Kidney glomerular epithelial cell (primary cell): ENCODE measurements at regions not wholly inside any gene's neighbourhood (a gene's known extent, or its start where the extent isn't known, plus 50 kb on each side); places are given as distances from the start of the nearest gene placed in this dataset.
"Not testable (repeated sequence)": the region's sequence is repeated elsewhere in the genome, so short reads cannot be mapped to it uniquely, and the experiment has no call there.

Experiments used
- DNase-seq: peaks from one replicate; lab custom pipeline; 2025; lab: John Stamatoyannopoulos, UW

DNA sequence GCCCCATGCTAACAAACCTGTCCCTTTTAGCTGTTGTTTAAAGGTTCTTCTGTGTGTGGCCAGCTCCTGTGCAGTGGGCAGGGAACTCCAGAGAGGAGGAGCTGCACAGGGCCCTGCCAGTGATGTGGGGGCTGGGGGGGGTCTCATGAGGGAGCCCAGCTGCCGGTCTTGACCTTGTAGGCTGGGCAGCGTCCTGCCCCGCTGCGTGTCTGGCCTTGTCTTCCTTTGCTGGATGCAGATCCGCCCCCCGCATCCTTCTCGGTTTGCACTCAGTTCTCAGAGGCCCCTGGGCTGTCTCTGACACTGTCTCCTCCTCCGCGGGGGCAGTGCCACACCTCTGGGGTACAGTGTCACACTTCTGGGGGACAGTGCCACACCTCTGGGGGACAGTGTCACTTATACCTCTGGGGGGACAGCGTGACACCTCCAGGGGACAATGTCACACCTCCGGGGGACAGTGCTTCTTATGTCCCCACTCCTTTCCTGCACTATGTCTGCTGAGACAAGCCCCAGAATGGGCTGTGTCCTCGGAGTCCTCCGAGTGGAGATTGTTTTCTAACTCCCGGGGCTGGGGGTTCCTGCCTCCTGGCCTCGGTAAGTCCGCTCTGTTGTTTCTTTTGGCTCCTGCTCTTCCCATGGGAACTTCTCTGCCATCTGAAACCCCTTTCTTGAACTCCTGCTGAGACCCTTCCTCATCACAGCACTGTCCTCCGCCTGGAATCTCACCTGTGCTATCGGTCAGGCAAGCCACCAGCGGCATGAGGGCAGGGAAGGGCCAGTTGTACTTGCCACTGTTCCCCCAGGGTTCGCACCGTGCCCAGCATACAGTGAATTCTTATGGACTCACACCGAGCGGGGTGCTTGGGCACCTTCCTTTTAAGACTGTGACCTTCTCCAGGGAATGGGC is 788.3 kb downstream of the TBC1D22A start:
- no peak for DNase-seq

DNA sequence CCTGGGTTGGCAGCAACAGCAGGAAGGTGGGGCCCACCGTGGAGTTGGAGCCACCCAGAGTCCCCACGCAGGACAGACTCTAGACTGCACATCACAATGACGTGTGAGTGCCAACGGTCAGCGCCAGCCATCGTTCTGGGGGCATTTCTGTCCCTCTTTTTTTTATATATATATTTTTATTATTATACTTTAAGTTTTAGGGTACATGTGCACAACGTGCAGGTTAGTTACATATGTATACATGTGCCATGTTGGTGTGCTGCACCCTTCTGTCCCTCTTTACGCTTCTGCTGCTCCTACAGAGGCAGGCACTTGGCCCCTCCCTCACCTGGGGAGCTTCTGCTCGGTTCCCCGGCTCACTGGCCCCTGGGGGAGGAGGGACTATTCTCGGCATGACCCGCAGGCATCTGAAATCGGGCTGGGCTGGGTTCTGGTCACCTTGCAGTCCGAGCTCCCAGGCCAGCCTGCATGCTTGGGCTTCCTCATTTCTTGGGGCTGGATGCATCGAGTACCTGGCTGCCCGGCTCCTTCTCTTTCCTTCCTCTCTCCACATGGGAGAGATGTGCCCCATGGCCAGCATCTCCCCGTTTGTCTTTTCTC is 787.4 kb downstream of the TBC1D22A start:
- no peak for DNase-seq

DNA sequence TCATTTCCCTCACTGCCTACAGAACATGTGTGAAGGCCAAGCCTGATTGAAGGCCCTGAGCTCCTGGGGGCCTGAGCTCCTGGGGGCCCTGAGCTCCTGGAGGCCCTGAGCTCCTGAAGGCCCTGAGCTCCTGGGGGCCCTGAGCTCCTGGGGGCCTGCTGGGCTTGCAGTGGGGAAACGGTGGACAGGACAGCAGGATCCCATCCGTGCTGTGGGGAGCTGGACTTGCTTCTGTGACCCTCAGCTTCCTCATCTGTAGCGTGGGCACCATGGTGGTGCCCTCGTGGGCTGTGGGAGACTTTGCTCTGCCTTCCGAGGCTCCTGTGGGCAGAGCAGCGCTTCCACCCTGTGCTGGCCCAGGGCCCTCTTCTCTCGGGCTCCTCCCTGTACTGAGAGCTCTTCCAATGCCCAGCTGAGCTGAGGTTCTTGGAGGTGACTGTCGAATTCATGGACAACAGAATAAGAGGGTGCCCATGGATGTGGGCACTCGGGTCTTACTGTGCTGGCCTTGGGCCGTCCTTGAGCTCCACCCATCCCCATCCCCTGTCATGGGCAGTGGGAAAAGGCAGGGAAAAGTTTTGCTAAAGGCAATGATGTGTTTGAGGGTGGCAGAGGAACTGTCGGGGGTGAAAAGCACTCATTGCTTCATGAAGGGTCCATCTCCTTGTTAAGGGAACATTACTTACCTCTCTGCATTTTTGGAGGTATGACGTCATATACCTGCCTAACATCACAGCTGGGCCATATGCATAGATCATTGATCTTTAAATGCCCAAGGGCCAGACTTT is 786.7 kb downstream of the TBC1D22A start:
- DNase-seq, result no peak

DNA sequence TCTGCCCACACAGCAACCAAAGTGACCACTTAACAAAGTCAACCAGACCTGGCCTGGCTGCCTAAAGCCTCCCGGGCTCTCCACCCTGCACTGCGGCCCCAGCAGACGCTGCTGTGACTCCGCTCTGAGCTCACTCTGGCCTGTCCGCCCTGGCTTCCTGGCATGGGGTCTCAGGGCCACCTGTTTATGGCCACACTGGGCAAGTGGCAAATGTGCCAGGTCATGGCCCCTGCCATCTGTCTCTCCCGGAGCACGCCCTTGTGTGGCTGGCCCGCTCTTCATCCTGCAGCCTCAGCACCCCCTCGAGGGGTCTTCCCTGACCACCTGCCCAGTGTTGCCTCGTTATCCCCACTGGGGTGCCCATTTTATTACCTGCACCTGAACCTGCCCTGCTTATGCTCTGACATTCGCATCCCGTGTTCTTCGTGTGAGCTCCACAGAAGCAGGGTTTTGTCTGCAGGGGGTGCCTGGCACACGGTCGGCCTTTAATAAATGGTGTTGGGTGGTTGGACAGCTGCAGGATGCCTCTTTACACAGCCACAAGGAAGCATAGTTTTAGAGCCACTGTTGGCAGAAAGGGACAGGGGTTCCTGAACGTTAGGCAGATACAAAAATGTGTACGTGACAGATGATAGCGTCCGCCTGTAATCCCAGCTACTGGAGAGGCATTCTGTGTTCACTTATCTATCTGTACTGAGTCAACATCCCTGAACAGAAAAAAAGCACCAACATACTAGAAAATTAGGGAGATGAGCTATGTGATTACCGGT is 785.6 kb downstream of the TBC1D22A start:
- DNase-seq, result no peak

DNA sequence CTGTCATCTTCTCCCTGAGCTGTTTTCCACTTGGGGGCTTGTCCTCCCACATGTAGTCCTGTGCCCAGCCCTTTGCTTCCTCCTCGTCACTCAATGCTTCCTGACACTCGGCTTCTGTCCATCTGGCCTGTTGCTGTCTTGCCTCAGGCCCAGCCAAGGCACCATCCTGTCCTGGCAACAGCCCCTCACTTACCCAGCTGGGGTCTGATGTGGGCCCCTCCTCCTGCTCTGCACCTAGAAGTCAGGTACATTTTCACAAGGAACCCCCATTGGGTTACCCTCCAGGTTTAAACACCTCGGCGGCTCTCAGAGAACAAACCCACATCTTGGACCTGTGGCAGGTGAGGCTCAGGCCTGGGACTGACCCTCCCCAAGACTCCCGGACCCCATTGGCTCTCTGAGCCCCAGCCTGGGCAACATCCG is 784.8 kb downstream of the TBC1D22A start:
- DNase-seq, result no peak

DNA sequence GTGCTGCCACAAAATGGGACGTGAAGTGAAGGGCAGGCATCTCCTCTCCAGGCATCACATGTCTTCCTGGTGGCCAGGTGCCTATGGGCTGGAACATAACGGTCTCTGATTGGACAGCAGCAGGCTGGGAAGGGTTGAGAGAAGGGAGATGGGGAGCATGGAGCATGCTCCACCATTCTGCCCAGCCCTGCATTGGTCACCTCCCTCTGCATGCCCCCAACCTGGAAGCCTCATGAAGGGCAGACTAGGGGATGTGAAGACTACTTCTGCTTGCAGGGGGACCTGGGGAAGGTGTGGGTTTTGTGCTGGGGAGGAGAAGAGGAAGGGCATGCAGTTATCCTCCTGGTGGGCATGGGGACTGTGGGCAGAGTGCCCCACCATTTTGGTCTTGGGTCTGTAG is 782.2 kb downstream of the TBC1D22A start:
- no peak for DNase-seq

DNA sequence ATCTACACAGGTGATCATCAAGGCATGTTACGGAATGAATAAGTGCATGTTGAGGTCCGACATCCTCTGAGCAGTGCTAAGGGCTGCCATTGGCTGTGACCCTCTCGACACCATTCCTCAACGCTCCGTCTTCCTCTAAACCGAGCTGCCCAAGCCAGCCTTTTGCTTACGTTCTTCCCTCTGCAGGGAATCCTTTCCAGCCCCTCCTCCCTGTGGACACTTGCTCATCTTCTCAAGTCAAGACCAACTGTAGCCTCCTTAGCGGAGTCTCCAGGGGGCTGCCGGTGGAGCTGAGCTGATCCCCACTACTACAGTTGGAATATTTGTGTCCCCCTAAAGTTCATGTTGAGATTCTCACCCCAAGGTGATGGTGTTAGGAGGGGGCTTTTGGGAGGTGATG is 781.0 kb downstream of the TBC1D22A start:
- no peak for DNase-seq

DNA sequence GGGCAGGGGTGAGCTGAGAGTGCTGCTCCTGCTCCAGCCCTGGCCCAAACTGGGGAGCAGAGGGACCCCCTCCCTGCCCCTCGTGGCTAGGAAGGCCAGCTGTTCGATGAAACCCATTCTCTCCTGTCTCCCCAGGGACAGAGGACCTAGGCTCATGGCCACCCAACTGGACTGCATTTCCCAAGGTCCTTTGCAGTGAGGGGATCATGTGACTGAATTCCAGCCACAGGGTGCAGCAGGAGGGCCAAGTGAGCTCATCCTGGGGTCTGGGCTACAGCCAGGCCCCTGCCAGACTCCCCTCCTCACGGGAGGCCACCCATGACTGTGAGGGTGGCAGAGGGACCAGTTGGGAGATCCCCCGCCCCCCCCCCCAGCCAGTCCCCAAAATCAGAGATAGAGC is 777.6 kb downstream of the TBC1D22A start:
- no peak for DNase-seq

DNA sequence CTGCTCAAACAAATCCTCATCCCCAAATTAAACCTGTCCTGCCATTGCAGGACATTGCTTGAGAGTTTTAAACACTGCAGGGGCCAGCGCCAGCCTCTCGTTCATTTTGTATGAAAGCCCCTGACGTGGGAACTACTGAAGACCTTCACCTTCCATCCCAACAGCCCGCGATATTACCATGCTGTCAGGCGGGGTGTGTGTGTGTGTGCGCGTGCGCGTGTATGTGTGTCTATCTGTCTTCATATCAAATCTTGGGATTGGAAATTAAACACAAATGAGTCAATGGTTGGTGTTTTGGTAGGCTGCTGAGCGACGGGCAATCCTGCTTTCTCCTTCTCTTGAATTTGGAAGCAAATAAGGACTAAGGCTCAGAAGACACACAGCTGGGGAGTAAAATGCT is 776.9 kb downstream of the TBC1D22A start:
- DNase-seq, result no peak

DNA sequence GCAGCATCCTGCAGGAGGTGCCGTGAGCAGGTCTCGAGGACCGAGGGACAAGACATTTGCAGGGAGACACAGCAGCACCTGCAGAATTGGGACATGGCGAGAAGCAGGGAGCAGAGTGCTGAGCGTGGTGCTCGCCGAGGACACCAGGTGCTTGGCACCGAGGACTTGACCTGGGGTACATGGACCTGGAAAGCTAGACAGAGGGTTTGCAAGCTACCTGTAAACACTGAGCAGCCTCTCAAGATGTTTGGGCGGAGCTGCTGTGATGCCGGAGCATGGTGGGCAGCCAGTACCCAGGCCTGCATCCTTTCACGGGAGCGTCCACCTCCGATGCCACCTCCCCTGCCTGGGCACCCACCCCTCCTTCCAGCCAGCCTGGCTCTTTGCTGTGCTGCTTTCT is 773.2 kb downstream of the TBC1D22A start:
- no peak for DNase-seq

DNA sequence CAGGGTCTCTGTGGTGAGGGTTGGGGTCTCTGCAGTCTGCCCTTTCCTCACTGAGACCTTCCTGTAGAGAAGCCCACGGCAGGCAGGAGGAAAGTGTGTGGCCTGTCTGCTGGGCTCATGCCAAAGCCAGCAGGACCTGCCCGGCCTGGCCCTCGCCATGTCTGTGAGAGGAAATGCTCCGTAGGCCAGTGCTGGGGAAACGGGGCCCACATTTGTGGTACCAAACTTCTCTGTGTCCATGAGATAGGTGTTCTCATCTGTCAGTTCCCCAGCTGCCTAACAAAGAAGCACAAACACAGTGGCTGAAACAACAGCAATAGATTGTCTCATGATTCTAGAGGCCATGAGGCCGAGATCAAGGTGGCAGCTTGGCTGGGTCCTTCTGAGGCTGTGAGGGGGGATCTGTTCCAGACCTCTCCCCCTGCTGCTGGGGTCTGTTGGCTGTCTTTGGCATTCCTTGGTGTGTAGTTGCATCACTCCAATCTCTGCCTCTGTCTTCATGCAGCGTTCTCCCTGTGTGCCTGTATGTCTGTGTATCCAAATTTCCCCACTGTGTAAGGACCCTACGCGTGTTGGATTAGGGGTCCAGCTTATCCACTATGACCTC is 772.5 kb downstream of the TBC1D22A start:
- DNase-seq, result no peak

DNA sequence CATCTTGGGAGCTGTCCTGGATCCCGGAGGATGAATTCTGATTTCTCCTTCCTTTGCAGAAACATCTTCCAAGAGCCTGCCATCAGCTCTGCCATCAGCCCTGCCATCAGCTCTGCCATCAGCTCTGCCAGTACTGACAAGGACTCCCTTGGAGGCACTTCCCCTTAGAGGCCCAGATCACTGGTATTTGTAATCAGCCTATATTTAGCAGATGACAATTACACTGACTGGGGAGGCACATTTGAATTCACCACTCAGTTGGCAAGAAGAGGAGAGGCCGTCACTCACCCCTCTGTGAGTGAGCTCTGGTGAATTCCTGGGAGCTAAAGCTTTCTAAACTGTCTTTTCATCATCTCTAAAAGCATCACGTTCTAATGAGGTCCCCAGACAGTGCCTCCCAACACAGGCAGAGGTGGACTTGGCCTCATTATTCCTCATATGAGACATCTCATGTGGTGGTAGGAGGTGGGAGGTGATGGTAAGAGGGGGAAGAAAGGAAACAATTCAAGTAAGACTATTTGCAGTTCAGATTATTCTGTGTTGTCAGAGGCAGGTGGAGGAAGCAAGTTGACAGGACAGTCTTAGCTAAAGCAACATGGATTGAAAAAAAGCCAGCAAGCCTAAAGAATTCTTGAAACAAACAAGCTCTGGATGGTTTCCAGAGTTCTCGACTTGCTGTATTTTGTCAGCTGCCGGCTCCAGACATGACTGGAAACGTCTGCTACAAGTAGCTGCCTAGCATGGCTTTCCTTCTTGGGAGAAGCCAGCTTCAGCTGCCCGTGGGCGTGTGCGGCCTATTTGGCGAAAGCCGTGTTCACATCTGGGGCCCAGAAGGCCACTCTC is 771.7 kb downstream of the TBC1D22A start:
- no peak for DNase-seq

DNA sequence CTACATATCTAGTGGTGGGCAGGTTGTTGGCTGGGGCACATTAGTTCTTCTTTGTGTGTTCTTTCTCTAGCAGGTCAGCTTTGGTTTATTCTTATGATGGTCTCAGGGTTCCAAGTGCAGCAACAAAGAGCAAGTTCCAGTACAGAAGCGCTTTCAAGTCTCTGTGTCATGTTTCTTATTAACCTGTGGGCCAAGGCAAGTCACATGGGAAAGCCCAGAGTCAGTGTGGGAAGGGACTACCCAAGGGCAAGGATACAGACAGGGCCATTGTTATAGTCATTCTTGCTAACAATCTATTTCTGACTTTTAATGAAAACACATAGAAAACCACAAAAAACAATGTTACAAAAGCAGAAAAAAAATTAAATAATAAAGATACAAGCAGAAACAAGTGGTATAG is 754.6 kb downstream of the TBC1D22A start:
- no peak for DNase-seq

DNA sequence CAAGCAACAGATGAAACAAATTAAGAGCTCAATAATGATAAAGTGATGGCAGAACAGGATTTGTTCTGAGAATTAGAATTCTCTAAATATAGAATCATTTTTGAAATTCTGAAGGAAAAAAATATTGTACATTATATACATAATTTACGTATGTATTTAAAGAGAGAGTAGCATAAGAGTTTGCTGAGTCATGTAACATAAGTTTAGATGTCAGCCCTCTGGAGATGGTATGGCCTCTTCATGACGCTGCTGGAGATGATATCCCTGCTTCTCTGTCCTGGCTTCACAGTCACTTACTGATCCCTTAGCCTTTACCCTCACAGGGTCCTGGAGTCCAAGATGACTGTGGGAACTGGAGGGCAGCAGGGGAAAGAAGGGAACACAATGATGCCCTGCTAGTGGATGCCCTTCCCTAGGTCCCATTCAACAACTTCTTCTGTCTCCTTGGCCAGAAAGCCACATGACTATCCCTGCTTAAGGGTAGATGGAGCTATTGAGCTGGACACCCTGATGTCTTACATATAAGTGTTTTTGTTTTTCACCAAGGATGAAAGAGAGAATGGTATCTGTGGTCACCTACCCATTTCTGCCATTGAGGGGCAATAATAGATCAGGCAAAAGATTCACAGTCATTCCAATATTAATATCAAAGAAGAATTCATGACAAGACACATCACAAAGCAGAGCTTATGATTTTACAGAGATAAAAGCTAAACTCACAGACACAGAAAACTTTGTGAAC is 753.1 kb downstream of the TBC1D22A start:
- DNase-seq, result no peak

DNA sequence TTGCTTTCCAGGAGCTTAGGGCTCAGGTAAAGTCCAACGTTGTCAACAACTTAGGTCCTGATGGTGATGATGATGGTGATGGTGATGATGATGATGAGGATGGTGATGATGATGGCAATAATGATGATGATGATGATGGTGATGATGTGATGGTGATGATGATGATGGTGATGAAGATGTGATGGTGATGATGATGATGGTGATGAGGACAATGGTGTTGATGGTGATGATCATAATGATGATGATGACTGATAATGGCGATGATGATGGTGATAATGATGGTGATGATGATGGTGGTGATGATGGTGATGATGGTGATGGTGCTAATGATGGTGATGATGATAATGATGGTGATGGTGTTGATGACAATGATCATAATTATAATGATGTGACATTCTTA is 750.2 kb downstream of the TBC1D22A start:
- DNase-seq, result no peak

DNA sequence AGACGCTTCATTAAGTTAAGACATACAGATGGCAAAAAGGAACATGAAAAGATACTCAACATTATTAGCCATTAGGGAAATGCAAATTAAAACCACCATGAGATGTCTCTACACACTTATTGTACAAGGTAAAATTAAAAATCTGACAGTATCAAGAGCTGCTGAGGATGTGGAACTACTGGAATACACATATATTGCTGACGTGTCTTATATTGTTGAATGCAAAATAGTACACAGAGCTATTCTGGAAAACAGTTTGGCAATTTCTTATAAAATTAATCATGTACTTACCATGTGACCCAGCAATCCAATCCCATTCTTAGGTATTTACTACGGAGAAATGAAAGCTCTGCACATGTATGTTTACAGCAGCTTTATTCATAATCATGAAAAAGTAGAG is 742.5 kb downstream of the TBC1D22A start:
- DNase-seq, result no peak

DNA sequence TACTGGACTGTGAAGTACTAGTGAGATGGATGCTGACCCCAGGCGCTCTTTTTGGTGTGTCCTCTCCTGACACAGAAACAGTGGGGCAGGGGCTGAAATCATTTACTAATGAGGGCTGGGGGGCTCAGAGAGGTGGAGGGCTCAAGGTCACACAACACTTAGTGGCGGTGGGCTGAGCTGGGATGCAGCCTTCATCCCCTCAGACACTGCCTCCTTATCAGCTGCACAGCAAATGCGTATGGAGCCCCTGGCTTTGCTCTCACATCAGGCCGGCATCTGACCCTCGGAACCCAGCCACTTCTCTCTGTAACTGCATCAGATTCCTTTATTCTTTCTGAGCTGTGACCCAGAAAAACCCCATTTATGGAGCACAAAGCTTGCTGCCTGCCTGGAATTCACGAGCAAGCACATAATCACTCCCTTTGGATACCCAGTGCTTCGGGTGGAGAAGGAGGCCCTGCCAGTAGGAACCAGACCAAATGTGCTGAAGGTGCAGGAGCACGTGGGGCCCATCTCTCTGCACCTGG is 736.6 kb downstream of the TBC1D22A start:
- DNase-seq, result no peak

DNA sequence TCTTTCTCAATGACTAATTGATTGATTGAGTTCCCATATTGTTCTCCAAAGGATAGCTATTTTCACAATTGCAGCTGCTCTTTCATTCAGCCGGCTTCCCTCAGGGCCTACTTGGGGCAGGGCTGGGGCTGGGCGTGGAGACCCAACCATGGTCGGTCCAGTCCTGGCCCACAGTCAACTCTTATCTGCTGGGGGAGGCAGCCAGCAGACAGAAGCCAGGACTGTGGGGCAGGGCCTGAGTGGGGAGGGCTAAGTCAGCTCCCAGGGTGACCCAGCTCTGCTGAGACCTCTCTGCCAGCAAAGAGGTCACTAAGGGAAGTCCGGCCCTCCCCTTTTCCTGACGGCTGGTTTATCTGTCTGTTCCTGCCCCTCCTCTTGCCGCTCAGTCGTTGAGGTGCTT is 735.2 kb downstream of the TBC1D22A start:
- no peak for DNase-seq

DNA sequence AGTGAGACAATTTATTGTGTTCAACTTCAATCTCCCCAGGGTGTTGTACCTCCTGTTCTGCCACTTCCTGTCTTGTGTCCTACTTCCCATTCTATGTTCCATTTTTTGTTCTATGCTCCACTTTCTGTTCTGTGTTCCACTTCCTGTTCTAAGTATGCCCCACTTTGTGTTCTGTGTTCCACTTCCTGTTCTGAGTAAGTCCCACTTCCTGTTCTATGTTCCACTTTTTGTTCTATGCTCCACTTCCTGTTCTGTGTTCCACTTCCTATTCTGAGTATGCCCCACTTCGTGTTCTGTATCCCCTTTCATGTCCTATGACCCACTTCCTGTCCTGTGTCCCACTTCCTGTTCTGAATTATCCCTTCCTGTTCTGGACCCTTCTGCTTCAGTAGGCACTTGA is 732.7 kb downstream of the TBC1D22A start:
- no peak for DNase-seq

DNA sequence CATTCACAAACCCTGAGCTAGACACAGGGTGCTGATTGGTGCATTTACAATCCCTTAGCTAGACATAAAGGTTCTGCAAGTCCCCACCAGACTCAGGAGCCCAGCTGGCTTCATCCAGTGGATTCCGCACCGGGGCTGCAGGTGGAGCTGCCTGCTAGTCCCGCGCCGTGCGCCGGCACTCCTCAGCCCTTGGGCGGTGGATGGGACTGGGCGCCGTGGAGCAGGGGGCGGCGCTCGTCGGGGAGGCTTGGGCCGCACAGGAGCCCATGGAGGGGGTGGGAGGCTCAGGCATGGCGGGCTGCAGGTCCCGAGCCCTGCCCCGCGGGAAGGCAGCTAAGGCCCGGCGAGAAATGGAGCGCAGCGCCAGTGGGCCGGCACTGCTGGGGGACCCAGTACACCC is 725.7 kb downstream of the TBC1D22A start:
- DNase-seq, result not testable (repeated sequence)
